ENCODE measurements at regions not wholly inside any gene's neighbourhood (a gene's known extent, or its start where the extent isn't known, plus 50 kb on each side); places are given as distances from the start of the nearest gene placed in this dataset.

GRCh38 chr11:91804042-91804441, 420.6 kb upstream of the FAT3 start:
- BruUV-seq (replicated peaks): no TSS peak
- H3K27me3 ChIP-seq (ENCODE audit: control insufficient read depth, insufficient read depth, low read length): no peaks in the 10 kb centered on the region
- no peak for ATAC-seq
- no peak overlapping the region for H3K27ac ChIP-seq (ENCODE audit: low read length)
- no peak overlapping the region for H3K4me3 ChIP-seq (ENCODE audit: low read depth in 2 of 2, low read length in 2 of 2)
- intact Hi-C loops (cut with micrococcal nuclease; ENCODE audit: unreplicated experiment) (no loop called here), in situ Hi-C loops (cut with HindIII; ENCODE audit: low pct_unique_long_range_greater_than_20kb, low sequenced_read_pairs) (no loop called here)
- ChIA-PET POLR2A (no interaction called here), CTCF (no interaction called here)
- DNase-seq (ENCODE audit: low read depth, low spot score): no peak
- H3K36me3 ChIP-seq (ENCODE audit: control insufficient read depth, insufficient read depth, low read length): no peaks in the 10 kb centered on the region
- no peaks in the 10 kb centered on the region for H3K4me1 ChIP-seq (ENCODE audit: control insufficient read depth, insufficient read depth, low read length)
- no peaks in the 10 kb centered on the region for H3K9me3 ChIP-seq (ENCODE audit: control insufficient read depth, insufficient read depth, low read depth, low read length)
- TF ChIP-seq TCF7L2 (IDR thresholded peaks at IDR 0.05; ENCODE audit: low read depth, low read length): no peak
- no peak for TF ChIP-seq SIN3A (IDR thresholded peaks at IDR 0.05; ENCODE audit: borderline replicate concordance, insufficient read depth, low read depth, low read length)
- TF ChIP-seq CTCF (IDR thresholded peaks at IDR 0.05): no peak
- no peak for TF ChIP-seq POLR2AphosphoS5 (IDR thresholded peaks at IDR 0.05; ENCODE audit: low read depth, low read length)
- no peak for TF ChIP-seq REST (IDR thresholded peaks at IDR 0.05; ENCODE audit: insufficient read depth in 1 of 2, low read depth in 2 of 2, low read length in 1 of 2)

- Histone ChIP-seq H3K27ac (ENCODE audit: low read length) (no peak overlapping the region), H3K27me3 (ENCODE audit: control insufficient read depth, insufficient read depth, low read length) (no peaks in the 10 kb centered on the region), H3K36me3 (ENCODE audit: control insufficient read depth, insufficient read depth, low read length) (no peaks in the 10 kb centered on the region), H3K9me3 (ENCODE audit: control insufficient read depth, insufficient read depth, low read depth, low read length) (no peaks in the 10 kb centered on the region), H3K4me3 (ENCODE audit: low read depth in 2 of 2, low read length in 2 of 2) (no peak overlapping the region), H3K4me1 (ENCODE audit: control insufficient read depth, insufficient read depth, low read length) (no peaks in the 10 kb centered on the region)
- no peak for TF ChIP-seq SIN3A (IDR thresholded peaks at IDR 0.05; ENCODE audit: borderline replicate concordance, insufficient read depth, low read depth, low read length)
- no peak for TF ChIP-seq REST (IDR thresholded peaks at IDR 0.05; ENCODE audit: insufficient read depth in 1 of 2, low read depth in 2 of 2, low read length in 1 of 2)
- no peak for TF ChIP-seq CTCF (IDR thresholded peaks at IDR 0.05)
- TF ChIP-seq POLR2AphosphoS5 (IDR thresholded peaks at IDR 0.05; ENCODE audit: low read depth, low read length): no peak
- no peak for TF ChIP-seq TCF7L2 (IDR thresholded peaks at IDR 0.05; ENCODE audit: low read depth, low read length)
- in situ Hi-C loops (cut with HindIII; ENCODE audit: low pct_unique_long_range_greater_than_20kb, low sequenced_read_pairs) (no loop called here), intact Hi-C loops (cut with micrococcal nuclease; ENCODE audit: unreplicated experiment) (no loop called here)
- no TSS peak for BruUV-seq (replicated peaks)
- ATAC-seq (no peak), DNase-seq (ENCODE audit: low read depth, low spot score) (no peak)
- ChIA-PET CTCF (no interaction called here), POLR2A (interaction anchor here (0.6 kb wide), 1 partner anchor 1062 kb away, joined by 3 read pairs; no protein-coding TSS in a partner anchor)
Observed at GRCh38 chr11:91802475-91802874, 422.1 kb upstream of the FAT3 start.
